HFF-Myc (cell line): ENCODE measurements at regions not wholly inside any gene's neighbourhood (a gene's known extent, or its start where the extent isn't known, plus 50 kb on each side); places are given as distances from the start of the nearest gene placed in this dataset.

Source experiments
- DNase-seq: peaks from one replicate; pipeline ENCODE4 v3.0.0-alpha.2; 2011; ENCODE audit warnings: low read depth; ENCODE audit errors: extremely low read depth
- H3K4me3 ChIP-seq: replicated peaks from 2 replicates; pipeline ENCODE4 v1.5.1; 2011; ENCODE audit warnings: low read depth, mild to moderate bottlenecking, control low read depth, low read length
- CTCF ChIP-seq: IDR thresholded peaks from 2 replicates; pipeline ENCODE4 v1.5.1; 2012; ENCODE audit warnings: mild to moderate bottlenecking, low read depth, low read length, control low read depth; ENCODE audit errors: missing control alignments

- no peak for DNase-seq
- TF ChIP-seq CTCF = no peak
- no peak overlapping the region for H3K4me3 ChIP-seq
Observed at GRCh38 chr16:86919578-86920305, 341.4 kb downstream of the FOXL1 start.

GRCh38 chr16:86921289-86921688 is 342.9 kb downstream of the FOXL1 start:
- DNase-seq = no peak
- TF ChIP-seq CTCF = no peak

GRCh38 chr16:86922311-86922710 is 344.0 kb downstream of the FOXL1 start:
- no peak for DNase-seq
- H3K4me3 ChIP-seq = no peak overlapping the region
- no peak for TF ChIP-seq CTCF

More at GRCh38 chr16:86921289-86921688, 342.9 kb downstream of the FOXL1 start:
- no peak overlapping the region for H3K4me3 ChIP-seq

- no peak for DNase-seq
- no peak for TF ChIP-seq CTCF
Observed at GRCh38 chr16:86923656-86924055, 345.3 kb downstream of the FOXL1 start.

GRCh38 chr16:86924537-86924936 is 346.2 kb downstream of the FOXL1 start:
- no peak for TF ChIP-seq CTCF
- no peak overlapping the region for H3K4me3 ChIP-seq
- DNase-seq = no peak

More at GRCh38 chr16:86923656-86924055, 345.3 kb downstream of the FOXL1 start:
- H3K4me3 ChIP-seq = no peak overlapping the region

- DNase-seq = no peak
- no peak for TF ChIP-seq CTCF
- no peak overlapping the region for H3K4me3 ChIP-seq
Observed at GRCh38 chr16:86925067-86925791, 346.9 kb downstream of the FOXL1 start.
